A673 (cell line): ENCODE measurements at regions not wholly inside any gene's neighbourhood (a gene's known extent, or its start where the extent isn't known, plus 50 kb on each side); places are given as distances from the start of the nearest gene placed in this dataset.

Source experiments
- EZH2 ChIP-seq: fragments of 200-600 bp; sonication (generic); IDR thresholded peaks from 2 replicates; pipeline ENCODE4 v1.6.1; 2017; ENCODE audit warnings: borderline replicate concordance, low read depth, mild to moderate bottlenecking, mixed read lengths, antibody characterized with exemption, low read length; ENCODE audit not compliant: poor library complexity, severe bottlenecking
- TF ChIP-seq, protein P1 (sequence below): fragments of 300-800, 200-600 bp; sonication (generic); conservative IDR thresholded peaks from 2 replicates; pipeline ENCODE4 v1.5.1; 2017; ENCODE audit warnings: low read depth, mild to moderate bottlenecking, antibody characterized with exemption, low read length, moderate library complexity, mixed read lengths

DNA sequence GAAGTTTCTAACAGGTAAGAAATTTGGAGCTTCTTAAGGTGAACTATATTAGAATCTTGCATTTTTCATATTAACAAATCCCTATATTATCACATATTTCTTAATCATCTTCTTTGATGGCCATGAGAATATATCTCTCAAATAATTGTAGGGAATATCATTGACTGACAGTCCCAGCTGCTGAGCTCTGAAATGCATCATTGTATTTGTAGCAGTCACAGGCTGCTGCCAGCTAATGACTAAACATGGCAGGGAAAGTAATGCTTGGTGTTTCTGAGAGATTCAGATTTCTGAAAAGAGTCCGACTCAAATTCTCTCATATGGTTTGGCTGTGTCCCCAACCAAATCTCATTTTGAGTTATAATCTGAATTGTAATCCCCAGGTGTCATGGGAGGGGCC lies 171.9 kb downstream of the TRAM1L1 start:
- TF ChIP-seq, protein P1, sequence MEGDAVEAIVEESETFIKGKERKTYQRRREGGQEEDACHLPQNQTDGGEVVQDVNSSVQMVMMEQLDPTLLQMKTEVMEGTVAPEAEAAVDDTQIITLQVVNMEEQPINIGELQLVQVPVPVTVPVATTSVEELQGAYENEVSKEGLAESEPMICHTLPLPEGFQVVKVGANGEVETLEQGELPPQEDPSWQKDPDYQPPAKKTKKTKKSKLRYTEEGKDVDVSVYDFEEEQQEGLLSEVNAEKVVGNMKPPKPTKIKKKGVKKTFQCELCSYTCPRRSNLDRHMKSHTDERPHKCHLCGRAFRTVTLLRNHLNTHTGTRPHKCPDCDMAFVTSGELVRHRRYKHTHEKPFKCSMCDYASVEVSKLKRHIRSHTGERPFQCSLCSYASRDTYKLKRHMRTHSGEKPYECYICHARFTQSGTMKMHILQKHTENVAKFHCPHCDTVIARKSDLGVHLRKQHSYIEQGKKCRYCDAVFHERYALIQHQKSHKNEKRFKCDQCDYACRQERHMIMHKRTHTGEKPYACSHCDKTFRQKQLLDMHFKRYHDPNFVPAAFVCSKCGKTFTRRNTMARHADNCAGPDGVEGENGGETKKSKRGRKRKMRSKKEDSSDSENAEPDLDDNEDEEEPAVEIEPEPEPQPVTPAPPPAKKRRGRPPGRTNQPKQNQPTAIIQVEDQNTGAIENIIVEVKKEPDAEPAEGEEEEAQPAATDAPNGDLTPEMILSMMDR: no peak
- TF ChIP-seq EZH2: no peak
